Activated naive CD4-positive, alpha-beta T cell treated with anti-CD3 and anti-CD28 coated beads, Interleukin-2, amount 50 U/mL, for 72 hours (primary cell): ENCODE measurements at regions not wholly inside any gene's neighbourhood (a gene's known extent, or its start where the extent isn't known, plus 50 kb on each side); places are given as distances from the start of the nearest gene placed in this dataset.

Experiments
- ATAC-seq, 2 donors: fragments of 150-1000 bp; cut with Tn5 transposase; 2 replicates each; pipeline ENCODE4 v1.10.0; 2021; ENCODE audit warnings: mild to moderate bottlenecking in 2 of 2, moderate library complexity in 2 of 2
- DNase-seq, 2 donors: peaks; one replicate each; pipeline ENCODE4 v3.0.0; 2021 to 2022; ENCODE audit warnings: low spot score in 2 of 2
- H3K27ac Mint-ChIP-seq, 2 donors: one replicate each; pipeline ENCODE4 v1.8.0; 2022; ENCODE audit warnings: mild to moderate bottlenecking in 2 of 2, mixed read lengths in 2 of 2
- H3K36me3 Mint-ChIP-seq, 2 donors: one replicate each; pipeline ENCODE4 v1.8.0; 2022; ENCODE audit warnings: mixed read lengths in 2 of 2
- H3K9me3 Mint-ChIP-seq, 2 donors: one replicate each; pipeline ENCODE4 v1.8.0; 2022; ENCODE audit warnings: mixed read lengths in 2 of 2

GRCh38 chr1:118370861-118371260 lies 185.8 kb upstream of the SPAG17 start:
- ATAC-seq (no peak), DNase-seq (no peak)
- Mint-ChIP-seq H3K36me3 (peaks cover under 1 to 14% of the 10 kb centered on the region in 2 donors), H3K27ac (no peak overlapping the region), H3K9me3 (peaks cover 21 to 32% of the 10 kb centered on the region in 2 donors)

- DNase-seq: no peak
- no peak overlapping the region for H3K27ac Mint-ChIP-seq
- ATAC-seq: no peak
- H3K9me3 Mint-ChIP-seq: peaks cover 15 to 19% of the 10 kb centered on the region in 2 donors
- H3K36me3 Mint-ChIP-seq: peaks cover 0 to 6% of the 10 kb centered on the region in 2 donors
Observed at GRCh38 chr1:118366286-118366685, 181.3 kb upstream of the SPAG17 start.

- Mint-ChIP-seq H3K9me3 (peaks cover 19 to 23% of the 10 kb centered on the region in 2 donors), H3K36me3 (peaks cover 0 to 6% of the 10 kb centered on the region in 2 donors), H3K27ac (no peak overlapping the region)
- DNase-seq: no peak
- ATAC-seq: no peak
Observed at GRCh38 chr1:118364882-118365281, 179.9 kb upstream of the SPAG17 start.

- ATAC-seq: no peak
- Mint-ChIP-seq H3K36me3 (peaks cover 0 to 6% of the 10 kb centered on the region in 2 donors), H3K27ac (no peak overlapping the region), H3K9me3 (peaks cover 19 to 23% of the 10 kb centered on the region in 2 donors)
- DNase-seq: no peak
Observed at GRCh38 chr1:118363396-118363795, 178.4 kb upstream of the SPAG17 start.

GRCh38 chr1:118360817-118361216 lies 175.8 kb upstream of the SPAG17 start:
- no peak overlapping the region for H3K27ac Mint-ChIP-seq
- ATAC-seq (no peak), DNase-seq (no peak)
- peaks cover 13 to 27% of the 10 kb centered on the region in 2 donors for H3K9me3 Mint-ChIP-seq
- peaks cover 0 to 5% of the 10 kb centered on the region in 2 donors for H3K36me3 Mint-ChIP-seq

- ATAC-seq: no peak
- DNase-seq: no peak
- H3K9me3 Mint-ChIP-seq: peaks cover 9 to 17% of the 10 kb centered on the region in 2 donors
- no peak overlapping the region for H3K27ac Mint-ChIP-seq
- no peaks in the 10 kb centered on the region for H3K36me3 Mint-ChIP-seq
Observed at GRCh38 chr1:118346936-118347335, 161.9 kb upstream of the SPAG17 start.

GRCh38 chr1:118340928-118341910 lies 156.2 kb upstream of the SPAG17 start:
- DNase-seq (no peak), ATAC-seq (no peak)
- Mint-ChIP-seq H3K9me3 (peaks cover 3 to 10% of the 10 kb centered on the region in 2 donors), H3K27ac (no peak overlapping the region), H3K36me3 (no peaks in the 10 kb centered on the region)

GRCh38 chr1:118339400-118340124 lies 154.5 kb upstream of the SPAG17 start:
- DNase-seq (no peak), ATAC-seq (no peak)
- H3K36me3 Mint-ChIP-seq: peaks cover 0 to 4% of the 10 kb centered on the region in 2 donors

GRCh38 chr1:118338936-118339335 lies 153.9 kb upstream of the SPAG17 start:
- DNase-seq: no peak
- ATAC-seq: no peak
- H3K36me3 Mint-ChIP-seq: peaks cover 0 to 4% of the 10 kb centered on the region in 2 donors
- no peak overlapping the region for H3K27ac Mint-ChIP-seq
- H3K9me3 Mint-ChIP-seq: peaks cover 9 to 14% of the 10 kb centered on the region in 2 donors

More at GRCh38 chr1:118339400-118340124, 154.5 kb upstream of the SPAG17 start:
- peaks cover 9 to 14% of the 10 kb centered on the region in 2 donors for H3K9me3 Mint-ChIP-seq
- H3K27ac Mint-ChIP-seq: peak overlapping the region in 1 of 2 donors; percentile 3

- peaks cover 9 to 10% of the 10 kb centered on the region in 2 donors for H3K9me3 Mint-ChIP-seq
- no peak for DNase-seq
- H3K36me3 Mint-ChIP-seq: peaks cover 0 to 4% of the 10 kb centered on the region in 2 donors
- no peak overlapping the region for H3K27ac Mint-ChIP-seq
- no peak for ATAC-seq
Observed at GRCh38 chr1:118337346-118337745, 152.3 kb upstream of the SPAG17 start.

- DNase-seq: no peak
- Mint-ChIP-seq H3K9me3 (peaks cover 6 to 10% of the 10 kb centered on the region in 2 donors), H3K36me3 (peaks cover 0 to 4% of the 10 kb centered on the region in 2 donors), H3K27ac (no peak overlapping the region)
- no peak for ATAC-seq
Observed at GRCh38 chr1:118335331-118335732, 150.3 kb upstream of the SPAG17 start.

GRCh38 chr1:118334506-118334905 lies 149.5 kb upstream of the SPAG17 start:
- H3K27ac Mint-ChIP-seq: no peak overlapping the region
- H3K9me3 Mint-ChIP-seq: peaks cover 7 to 10% of the 10 kb centered on the region in 2 donors
- H3K36me3 Mint-ChIP-seq: peaks cover 0 to 4% of the 10 kb centered on the region in 2 donors
- ATAC-seq (no peak), DNase-seq (no peak)

- DNase-seq (no peak), ATAC-seq (no peak)
- Mint-ChIP-seq H3K9me3 (peaks cover 10 to 11% of the 10 kb centered on the region in 2 donors), H3K27ac (no peak overlapping the region), H3K36me3 (peaks cover 0 to 4% of the 10 kb centered on the region in 2 donors)
Observed at GRCh38 chr1:118333601-118334210, 148.7 kb upstream of the SPAG17 start.

GRCh38 chr1:118326960-118327629 lies 142.1 kb upstream of the SPAG17 start:
- H3K27ac Mint-ChIP-seq: no peak overlapping the region
- no peaks in the 10 kb centered on the region for H3K36me3 Mint-ChIP-seq
- DNase-seq (no peak), ATAC-seq (no peak)
- peaks cover 3 to 4% of the 10 kb centered on the region in 2 donors for H3K9me3 Mint-ChIP-seq

- DNase-seq: no peak
- no peak overlapping the region for H3K27ac Mint-ChIP-seq
- H3K36me3 Mint-ChIP-seq: no peaks in the 10 kb centered on the region
- peaks cover 3 to 4% of the 10 kb centered on the region in 2 donors for H3K9me3 Mint-ChIP-seq
- ATAC-seq: no peak
Observed at GRCh38 chr1:118325550-118326225, 140.7 kb upstream of the SPAG17 start.

GRCh38 chr1:118323246-118323645 lies 138.2 kb upstream of the SPAG17 start:
- no peak for DNase-seq
- Mint-ChIP-seq H3K9me3 (peaks cover 3 to 7% of the 10 kb centered on the region in 2 donors), H3K36me3 (no peaks in the 10 kb centered on the region), H3K27ac (no peak overlapping the region)
- no peak for ATAC-seq
